ENCODE measurements at regions not wholly inside any gene's neighbourhood (a gene's known extent, or its start where the extent isn't known, plus 50 kb on each side); places are given as distances from the start of the nearest gene placed in this dataset.

DNA sequence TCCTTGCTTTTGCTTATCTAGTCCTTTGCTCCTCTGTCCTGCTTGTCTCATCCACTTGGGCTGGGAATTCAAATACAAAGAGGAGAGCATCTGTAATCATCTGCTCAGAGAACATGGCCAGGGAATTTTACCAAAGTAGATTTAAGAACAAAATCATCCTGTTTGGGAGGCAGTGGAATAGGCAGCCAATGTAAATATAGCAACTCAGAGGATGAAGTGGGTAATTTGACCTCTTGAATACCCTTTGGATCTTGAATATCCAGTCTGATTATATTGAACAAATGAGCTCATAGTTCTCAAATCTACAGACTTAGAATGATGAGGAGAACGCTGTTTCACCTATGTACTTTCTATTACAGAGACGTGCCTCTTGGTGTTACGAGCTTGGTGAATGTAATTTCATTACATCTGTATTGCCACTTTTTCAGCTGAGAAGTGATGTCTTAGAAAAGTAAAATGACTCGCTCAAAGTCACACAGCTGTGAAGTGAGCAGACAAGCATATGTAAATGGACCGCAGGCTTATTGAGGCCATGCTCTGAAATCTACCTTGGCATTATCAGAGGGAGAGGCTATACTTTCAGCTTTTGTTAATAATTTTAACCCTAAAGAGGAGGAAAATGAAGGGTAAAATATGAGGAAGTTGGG, 266.3 kb downstream of the MTX2 start:
- Histone ChIP-seq H3K27me3 (replicated peaks) (no peaks in the 10 kb centered on the region), H3K4me3 (ENCODE audit: low read depth, low read length) (no peak overlapping the region), H3K27ac (no peak overlapping the region), H3K36me3 (replicated peaks) (no peaks in the 10 kb centered on the region)
- in situ Hi-C loops (cut with HindIII; ENCODE audit: low pct_ligation_motif_present, low sequenced_read_pairs) = no loop called here
- DNase-seq = no peak
- TF ChIP-seq, protein P1, sequence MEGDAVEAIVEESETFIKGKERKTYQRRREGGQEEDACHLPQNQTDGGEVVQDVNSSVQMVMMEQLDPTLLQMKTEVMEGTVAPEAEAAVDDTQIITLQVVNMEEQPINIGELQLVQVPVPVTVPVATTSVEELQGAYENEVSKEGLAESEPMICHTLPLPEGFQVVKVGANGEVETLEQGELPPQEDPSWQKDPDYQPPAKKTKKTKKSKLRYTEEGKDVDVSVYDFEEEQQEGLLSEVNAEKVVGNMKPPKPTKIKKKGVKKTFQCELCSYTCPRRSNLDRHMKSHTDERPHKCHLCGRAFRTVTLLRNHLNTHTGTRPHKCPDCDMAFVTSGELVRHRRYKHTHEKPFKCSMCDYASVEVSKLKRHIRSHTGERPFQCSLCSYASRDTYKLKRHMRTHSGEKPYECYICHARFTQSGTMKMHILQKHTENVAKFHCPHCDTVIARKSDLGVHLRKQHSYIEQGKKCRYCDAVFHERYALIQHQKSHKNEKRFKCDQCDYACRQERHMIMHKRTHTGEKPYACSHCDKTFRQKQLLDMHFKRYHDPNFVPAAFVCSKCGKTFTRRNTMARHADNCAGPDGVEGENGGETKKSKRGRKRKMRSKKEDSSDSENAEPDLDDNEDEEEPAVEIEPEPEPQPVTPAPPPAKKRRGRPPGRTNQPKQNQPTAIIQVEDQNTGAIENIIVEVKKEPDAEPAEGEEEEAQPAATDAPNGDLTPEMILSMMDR (IDR thresholded peaks at IDR 0.05; ENCODE audit: low read depth, low read length, missing control alignments) = no peak

DNA sequence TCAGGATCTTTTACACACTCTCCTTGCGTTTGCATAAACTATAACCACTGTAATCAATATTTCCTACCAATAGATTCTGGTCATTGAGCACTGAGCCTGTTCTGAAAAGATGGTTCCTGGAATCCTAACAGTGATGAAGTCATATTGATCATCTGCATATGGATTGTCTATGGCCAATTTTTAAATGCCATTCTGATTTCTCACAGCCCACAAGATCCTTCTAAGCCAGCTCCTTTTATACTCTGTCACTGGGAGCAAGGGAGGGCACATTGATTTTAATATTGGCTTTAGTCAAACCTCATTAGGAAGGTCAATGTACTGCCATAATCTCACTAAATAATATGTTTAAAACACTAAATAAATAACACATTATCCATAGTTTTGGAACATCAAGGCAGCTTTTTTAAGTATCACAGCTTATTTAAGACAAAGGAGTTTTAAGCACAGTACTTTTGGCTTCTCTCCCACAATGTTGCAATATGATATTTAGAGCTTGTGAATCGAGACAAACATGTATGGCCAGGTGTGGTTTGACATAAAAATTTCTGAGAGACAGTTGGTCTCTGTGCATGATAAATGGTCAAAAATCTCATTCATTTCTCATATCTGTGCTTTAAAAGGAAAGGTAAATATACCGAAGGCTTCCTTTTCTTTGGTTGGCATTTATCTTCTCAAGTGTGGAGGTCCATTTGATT, 267.3 kb downstream of the MTX2 start:
- TF ChIP-seq, protein P1 (IDR thresholded peaks at IDR 0.05; ENCODE audit: low read depth, low read length, missing control alignments) = no peak
- no peak overlapping the region for H3K4me3 ChIP-seq (ENCODE audit: low read depth, low read length)
- no peak for DNase-seq
- no peak overlapping the region for H3K27ac ChIP-seq
- no peaks in the 10 kb centered on the region for H3K36me3 ChIP-seq (replicated peaks)
- in situ Hi-C loops (cut with HindIII; ENCODE audit: low pct_ligation_motif_present, low sequenced_read_pairs) = no loop called here
- H3K27me3 ChIP-seq (replicated peaks) = no peaks in the 10 kb centered on the region

DNA sequence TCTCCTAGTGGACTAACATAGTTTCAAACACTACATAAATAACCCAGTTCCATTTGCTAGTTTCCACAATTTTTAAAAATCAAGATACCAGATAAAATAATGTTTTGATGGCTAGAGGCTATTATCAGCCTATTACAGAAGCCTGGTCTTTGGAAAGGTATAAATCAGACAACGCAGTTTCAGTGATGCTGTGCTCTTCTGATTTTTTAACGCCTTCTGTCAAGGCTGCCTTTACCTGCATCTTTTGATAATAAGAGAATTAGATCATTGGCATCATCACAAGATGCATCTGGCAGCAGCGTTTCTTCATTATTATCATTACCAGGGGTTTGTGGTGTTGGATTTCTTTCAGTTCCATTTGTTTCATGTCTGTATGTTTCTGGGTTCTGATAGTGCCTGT, 268.7 kb downstream of the MTX2 start:
- Histone ChIP-seq H3K27ac (no peak overlapping the region), H3K36me3 (replicated peaks) (no peaks in the 10 kb centered on the region)
- in situ Hi-C loops (cut with HindIII; ENCODE audit: low pct_ligation_motif_present, low sequenced_read_pairs) = no loop called here

DNA sequence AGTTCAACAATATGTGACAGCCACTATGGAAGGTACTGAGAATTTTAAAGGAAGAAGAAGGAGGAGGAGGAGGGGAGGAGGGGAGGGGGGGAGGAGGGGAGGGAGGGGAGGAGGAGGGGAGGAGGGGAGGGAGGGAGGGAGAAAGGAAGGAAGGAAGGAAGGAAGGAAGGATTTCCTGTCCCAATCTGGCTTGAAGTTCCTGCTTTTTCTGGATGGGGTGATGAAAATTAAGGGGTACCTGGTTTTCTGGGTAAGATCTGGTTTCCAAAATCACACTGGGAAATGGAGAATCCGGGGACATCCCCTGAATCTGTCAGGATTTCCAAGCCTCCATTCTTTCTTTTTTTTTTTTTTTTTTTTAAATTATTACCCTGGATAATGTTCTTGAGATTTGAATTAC, 271.8 kb downstream of the MTX2 start:
- no peak overlapping the region for H3K27ac ChIP-seq
- in situ Hi-C loops (cut with HindIII; ENCODE audit: low pct_ligation_motif_present, low sequenced_read_pairs) = no loop called here

More for the DNA sequence above, 268.7 kb downstream of the MTX2 start:
- no peak for DNase-seq
- TF ChIP-seq, protein P1 (IDR thresholded peaks at IDR 0.05; ENCODE audit: low read depth, low read length, missing control alignments) = no peak
- Histone ChIP-seq H3K4me3 (ENCODE audit: low read depth, low read length) (no peak overlapping the region), H3K27me3 (replicated peaks) (no peaks in the 10 kb centered on the region)

DNA sequence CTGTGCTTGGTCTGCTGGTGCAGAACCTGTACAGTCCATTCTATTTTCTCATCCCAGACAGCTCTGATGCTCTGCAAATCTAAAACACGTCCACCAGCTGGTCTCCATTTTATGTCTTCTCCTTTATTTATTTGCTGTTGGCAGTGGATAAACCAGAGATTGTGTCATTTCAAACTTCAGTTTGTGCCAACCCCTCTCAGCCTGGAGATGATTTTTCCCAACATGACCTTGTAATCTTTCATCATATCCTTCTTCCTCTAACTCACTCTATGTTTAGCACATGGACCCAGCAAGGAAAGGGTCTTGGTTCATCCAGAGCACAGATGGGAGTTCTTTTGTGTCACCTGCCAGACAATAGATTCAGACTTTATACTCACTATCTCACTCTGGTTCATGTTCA, 273.2 kb downstream of the MTX2 start:
- Histone ChIP-seq H3K4me3 (ENCODE audit: low read depth, low read length) (no peak overlapping the region), H3K36me3 (replicated peaks) (no peaks in the 10 kb centered on the region), H3K27me3 (replicated peaks) (no peaks in the 10 kb centered on the region), H3K27ac (no peak overlapping the region)
- in situ Hi-C loops (cut with HindIII; ENCODE audit: low pct_ligation_motif_present, low sequenced_read_pairs) = no loop called here
- TF ChIP-seq, protein P1 (IDR thresholded peaks at IDR 0.05; ENCODE audit: low read depth, low read length, missing control alignments) = no peak
- DNase-seq = no peak

More for the DNA sequence above, 271.8 kb downstream of the MTX2 start:
- Histone ChIP-seq H3K27me3 (replicated peaks) (no peaks in the 10 kb centered on the region), H3K36me3 (replicated peaks) (no peaks in the 10 kb centered on the region), H3K4me3 (ENCODE audit: low read depth, low read length) (no peak overlapping the region)
- DNase-seq = no peak
- TF ChIP-seq, protein P1 (IDR thresholded peaks at IDR 0.05; ENCODE audit: low read depth, low read length, missing control alignments) = no peak
